ENCODE measurements at regions not wholly inside any gene's neighbourhood (a gene's known extent, or its start where the extent isn't known, plus 50 kb on each side); places are given as distances from the start of the nearest gene placed in this dataset.

DNA sequence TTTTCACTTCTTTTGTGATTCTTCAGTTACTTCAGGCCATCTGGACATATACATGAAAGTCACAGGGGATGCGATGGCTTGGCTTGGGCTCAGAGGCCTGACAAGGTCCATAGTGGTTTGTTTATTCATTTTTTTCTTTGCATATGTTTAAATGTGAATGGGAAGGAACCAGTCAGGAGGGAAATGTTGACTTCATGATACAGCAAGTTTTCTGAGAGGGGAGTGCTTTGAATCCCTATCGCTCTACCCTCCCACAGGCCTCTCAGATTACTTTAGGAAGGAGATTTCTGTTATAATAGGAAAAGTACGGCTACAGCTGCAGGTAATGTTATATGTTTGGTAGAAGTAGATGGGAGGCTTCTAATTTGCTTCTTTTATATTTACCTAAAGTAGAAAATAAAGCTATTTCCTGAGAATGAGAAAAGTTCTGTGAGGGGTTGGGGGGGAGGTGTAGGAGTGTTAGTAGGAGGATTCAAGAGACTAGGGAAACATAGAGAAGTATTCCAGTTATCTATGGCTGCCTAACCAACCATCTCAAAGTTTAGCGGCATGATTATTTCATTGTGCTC is 322.9 kb downstream of the RAPGEF2 start:
- no peak for TF ChIP-seq POLR2A (IDR thresholded peaks at IDR 0.05)
- TF ChIP-seq EP300 (IDR thresholded peaks at IDR 0.05), result no peak
